CD4-positive, alpha-beta T cell (primary cell): ENCODE measurements at regions not wholly inside any gene's neighbourhood (a gene's known extent, or its start where the extent isn't known, plus 50 kb on each side); places are given as distances from the start of the nearest gene placed in this dataset.

Source experiments
- ATAC-seq: fragments of 200-7000 bp; cut with Tn5 transposase; one replicate; pipeline ENCODE4 v1.10.0; 2022; ENCODE audit warnings: mild to moderate bottlenecking; ENCODE audit not compliant: poor library complexity
- CTCF ChIA-PET: fragments of 350-600 bp; sonication (Branson Sonifier 250); formaldehyde crosslinking; loops from one replicate; lab custom pipeline; 2021; ENCODE audit warnings: antibody characterized with exemption, inconsistent platforms; lab: Charles Lee
- POLR2A ChIA-PET: fragments of 350-600 bp; sonication (Branson Sonifier 250); formaldehyde crosslinking; loops from one replicate; lab custom pipeline; 2021; ENCODE audit warnings: antibody characterized with exemption, inconsistent platforms; lab: Charles Lee
- DNase-seq, 14 experiments: peaks; one replicate each; pipeline ENCODE4 v3.0.0-alpha.2; 2013 to 2020; ENCODE audit warnings: mixed read lengths in 2 of 14
- H3K27ac ChIP-seq, 2 donors: one replicate each; pipeline versions ENCODE4 v1.5.1 to v1.7.0; 2013; ENCODE audit warnings: low read length in 2 of 2, low read depth in 1 of 2, mild to moderate bottlenecking in 1 of 2
- H3K27me3 ChIP-seq, 2 experiments: 1 replicate in 1 of 2; 2 replicates in 1 of 2; pipeline versions ENCODE4 v1.6.1 to v1.7.0; 2013; ENCODE audit warnings: low read length in 2 of 2, control low read depth in 1 of 2, mild to moderate bottlenecking in 1 of 2, moderate library complexity in 1 of 2; ENCODE audit not compliant: insufficient read depth in 2 of 2, control insufficient read depth in 1 of 2
- H3K36me3 ChIP-seq: one replicate; pipeline ENCODE4 v1.6.1; 2013; ENCODE audit warnings: low read length, control low read depth; ENCODE audit not compliant: insufficient read depth
- H3K4me1 ChIP-seq: one replicate; pipeline ENCODE4 v1.6.1; 2013; ENCODE audit warnings: low read length, control low read depth; ENCODE audit not compliant: insufficient read depth
- H3K4me3 ChIP-seq: one replicate; pipeline ENCODE4 v1.5.1; 2013; ENCODE audit warnings: mild to moderate bottlenecking, low read length, moderate library complexity
- H3K9me3 ChIP-seq, 2 experiments: 1 replicate in 1 of 2; 2 replicates in 1 of 2; pipeline versions ENCODE4 v1.6.1 to v1.7.0; 2013; ENCODE audit warnings: low read length in 2 of 2, mild to moderate bottlenecking in 2 of 2, control low read depth in 1 of 2, moderate library complexity in 1 of 2; ENCODE audit not compliant: control insufficient read depth in 1 of 2, insufficient read depth in 1 of 2
- H3K27ac Mint-ChIP-seq: one replicate; pipeline ENCODE4 v1.8.0; 2020; ENCODE audit warnings: mixed read lengths
- H3K27me3 Mint-ChIP-seq: one replicate; pipeline ENCODE4 v1.8.0; 2021; ENCODE audit warnings: mixed read lengths
- H3K36me3 Mint-ChIP-seq: one replicate; pipeline ENCODE4 v1.8.0; 2021; ENCODE audit warnings: low read depth, mixed read lengths
- H3K4me1 Mint-ChIP-seq: one replicate; pipeline ENCODE4 v1.8.0; 2021; ENCODE audit warnings: low read depth, mixed read lengths
- H3K4me3 Mint-ChIP-seq: one replicate; pipeline ENCODE4 v1.8.0; 2020; ENCODE audit warnings: mild to moderate bottlenecking, mixed read lengths
- H3K9me3 Mint-ChIP-seq: one replicate; pipeline ENCODE4 v1.8.0; 2020; ENCODE audit warnings: mixed read lengths
- intact Hi-C, 2 experiments: fragments of 100-400 bp; cut with DNase I in 1 of 2; cut with micrococcal nuclease in 1 of 2; formaldehyde crosslinking; loops; one replicate each; pipeline versions ENCODE4 v1.15.1 to v1.9.0; 2023 to 2025; cut with DNase I, micrococcal nuclease
- TF ChIP-seq, protein P1 (sequence below): fragments of 200-600 bp; IDR thresholded peaks from one replicate; pipeline ENCODE4 v1.8.0; 2022; ENCODE audit warnings: antibody characterized with exemption, mild to moderate bottlenecking

DNA sequence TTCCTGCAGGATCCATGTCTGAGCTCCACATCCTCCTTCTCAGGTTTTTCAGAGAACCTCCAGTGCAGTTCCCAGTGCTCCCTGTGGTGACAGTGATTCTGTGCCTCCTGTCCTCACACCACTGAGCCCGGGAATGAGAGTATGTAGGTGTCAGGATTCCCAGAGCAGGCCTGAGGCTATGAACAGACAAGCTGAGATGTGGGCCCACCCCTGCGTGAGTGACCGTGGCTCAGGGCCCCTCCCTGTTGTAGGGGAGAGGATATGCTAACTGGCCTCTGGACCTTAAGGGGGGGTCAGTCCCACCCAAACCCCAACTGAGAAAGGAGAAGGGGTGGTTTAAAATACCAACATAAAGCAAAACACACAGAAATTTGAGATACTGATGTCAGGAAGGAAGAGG, 104.8 kb upstream of the RAB12 start:
- no peaks in the 10 kb centered on the region for H3K9me3 ChIP-seq
- H3K36me3 ChIP-seq, result no peaks in the 10 kb centered on the region
- no peak overlapping the region for H3K4me3 ChIP-seq
- no peaks in the 10 kb centered on the region for H3K4me1 Mint-ChIP-seq
- no peak overlapping the region for H3K4me3 Mint-ChIP-seq
- POLR2A ChIA-PET, result no interaction called here
- DNase-seq (no peak), ATAC-seq (no peak)
- no peaks in the 10 kb centered on the region for H3K36me3 Mint-ChIP-seq
- peaks cover 24% of the 10 kb centered on the region for H3K27me3 Mint-ChIP-seq
- CTCF ChIA-PET, result no interaction called here
- H3K27ac Mint-ChIP-seq, result no peak overlapping the region
- H3K27me3 ChIP-seq, result peaks cover 0 to 9% of the 10 kb centered on the region in 2 experiments
- no peak overlapping the region for H3K27ac ChIP-seq
- intact Hi-C loops, result no loop called here
- no peaks in the 10 kb centered on the region for H3K4me1 ChIP-seq
- no peaks in the 10 kb centered on the region for H3K9me3 Mint-ChIP-seq
- TF ChIP-seq, protein P1, sequence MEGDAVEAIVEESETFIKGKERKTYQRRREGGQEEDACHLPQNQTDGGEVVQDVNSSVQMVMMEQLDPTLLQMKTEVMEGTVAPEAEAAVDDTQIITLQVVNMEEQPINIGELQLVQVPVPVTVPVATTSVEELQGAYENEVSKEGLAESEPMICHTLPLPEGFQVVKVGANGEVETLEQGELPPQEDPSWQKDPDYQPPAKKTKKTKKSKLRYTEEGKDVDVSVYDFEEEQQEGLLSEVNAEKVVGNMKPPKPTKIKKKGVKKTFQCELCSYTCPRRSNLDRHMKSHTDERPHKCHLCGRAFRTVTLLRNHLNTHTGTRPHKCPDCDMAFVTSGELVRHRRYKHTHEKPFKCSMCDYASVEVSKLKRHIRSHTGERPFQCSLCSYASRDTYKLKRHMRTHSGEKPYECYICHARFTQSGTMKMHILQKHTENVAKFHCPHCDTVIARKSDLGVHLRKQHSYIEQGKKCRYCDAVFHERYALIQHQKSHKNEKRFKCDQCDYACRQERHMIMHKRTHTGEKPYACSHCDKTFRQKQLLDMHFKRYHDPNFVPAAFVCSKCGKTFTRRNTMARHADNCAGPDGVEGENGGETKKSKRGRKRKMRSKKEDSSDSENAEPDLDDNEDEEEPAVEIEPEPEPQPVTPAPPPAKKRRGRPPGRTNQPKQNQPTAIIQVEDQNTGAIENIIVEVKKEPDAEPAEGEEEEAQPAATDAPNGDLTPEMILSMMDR, result no peak

DNA sequence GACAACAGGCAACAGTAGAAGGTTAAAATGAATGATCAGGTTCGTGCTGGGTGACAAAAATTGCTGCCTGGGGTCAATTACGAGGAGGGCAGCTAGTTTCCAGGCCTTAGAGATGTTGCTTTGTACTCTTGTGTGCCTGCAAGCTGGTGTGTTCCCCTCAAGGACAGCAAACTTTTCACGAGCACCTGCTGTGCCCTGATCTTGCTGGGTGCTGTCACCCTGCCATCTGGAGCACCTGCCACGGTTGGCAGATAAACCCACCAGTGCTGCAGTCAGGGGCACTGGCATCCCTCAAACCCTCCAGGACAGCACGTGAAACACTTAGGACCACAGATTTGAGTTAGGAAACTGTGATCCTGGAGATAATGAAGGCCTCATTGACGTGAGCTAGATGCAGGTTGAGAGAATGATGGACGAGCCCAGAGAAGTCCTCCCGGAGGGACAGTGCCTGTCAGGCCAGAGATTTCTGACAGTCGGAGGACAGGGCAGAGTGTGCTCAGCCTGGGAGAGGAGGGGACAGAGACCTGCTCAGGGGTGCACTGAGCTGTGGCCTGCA, 104.3 kb upstream of the RAB12 start:
- no peak overlapping the region for H3K27ac ChIP-seq
- no peaks in the 10 kb centered on the region for H3K36me3 ChIP-seq
- peaks cover 23% of the 10 kb centered on the region for H3K27me3 Mint-ChIP-seq
- TF ChIP-seq, protein P1, result no peak
- intact Hi-C loops, result no loop called here
- H3K4me1 Mint-ChIP-seq, result no peaks in the 10 kb centered on the region
- no peaks in the 10 kb centered on the region for H3K36me3 Mint-ChIP-seq
- DNase-seq, result no peak
- no peak overlapping the region for H3K4me3 ChIP-seq
- H3K27ac Mint-ChIP-seq, result no peak overlapping the region
- ATAC-seq, result no peak
- peaks cover 0 to 9% of the 10 kb centered on the region in 2 experiments for H3K27me3 ChIP-seq
- ChIA-PET CTCF (no interaction called here), POLR2A (no interaction called here)
- no peaks in the 10 kb centered on the region for H3K9me3 Mint-ChIP-seq
- no peak overlapping the region for H3K4me3 Mint-ChIP-seq
- no peaks in the 10 kb centered on the region for H3K9me3 ChIP-seq
- no peaks in the 10 kb centered on the region for H3K4me1 ChIP-seq

DNA sequence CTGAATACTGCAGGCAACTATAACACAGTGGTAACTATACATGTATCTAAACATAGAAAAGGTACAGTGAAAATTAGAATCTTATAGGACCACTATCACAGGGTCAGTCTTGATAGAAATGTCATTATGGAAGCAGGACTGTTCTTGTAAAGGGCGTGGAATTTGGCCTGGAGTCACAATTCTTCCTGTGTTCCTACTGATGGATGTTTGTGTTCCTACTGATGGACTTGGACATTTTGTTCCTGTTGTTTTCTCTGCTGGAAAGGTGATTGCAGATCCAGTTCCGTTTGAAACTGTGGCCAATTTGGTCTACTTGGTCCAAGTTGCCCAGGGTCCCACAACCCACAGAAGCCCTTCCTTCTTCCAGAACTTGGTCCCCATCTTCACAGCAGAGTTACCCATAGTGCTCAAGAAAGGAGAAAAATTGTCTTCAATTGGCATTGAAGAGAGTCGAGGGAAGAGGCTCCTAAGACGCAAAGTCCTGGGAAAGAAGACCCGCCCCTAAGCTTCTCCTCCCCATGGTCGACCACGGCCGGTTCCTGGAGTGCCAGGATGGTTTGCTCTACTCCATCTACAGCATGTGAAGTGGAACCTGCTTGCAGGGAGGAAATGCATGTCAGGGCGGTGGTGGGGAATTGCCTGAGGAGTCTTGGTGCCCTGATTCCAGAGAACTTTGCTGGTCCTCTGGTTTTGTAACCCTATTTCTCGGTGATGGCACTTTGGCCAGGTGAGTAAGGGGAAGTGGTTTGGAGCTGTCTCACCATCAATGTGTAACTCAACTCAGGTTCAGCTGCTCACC, 102.8 kb upstream of the RAB12 start:
- POLR2A ChIA-PET, result no interaction called here

More for the DNA sequence above, 102.8 kb upstream of the RAB12 start:
- Mint-ChIP-seq H3K4me1 (no peaks in the 10 kb centered on the region), H3K27ac (no peak overlapping the region), H3K36me3 (no peaks in the 10 kb centered on the region), H3K27me3 (peaks cover 23% of the 10 kb centered on the region), H3K9me3 (no peaks in the 10 kb centered on the region), H3K4me3 (no peak overlapping the region)
- Histone ChIP-seq H3K27ac (no peak overlapping the region), H3K36me3 (no peaks in the 10 kb centered on the region), H3K4me3 (no peak overlapping the region), H3K4me1 (no peaks in the 10 kb centered on the region), H3K27me3 (peaks cover 0 to 6% of the 10 kb centered on the region in 2 experiments), H3K9me3 (no peaks in the 10 kb centered on the region)
- CTCF ChIA-PET, result no interaction called here
- ATAC-seq, result no peak
- TF ChIP-seq, protein P1, result no peak
- intact Hi-C loops, result no loop called here
- no peak for DNase-seq
